Nucleus accumbens (tissue), 56 donors: ENCODE measurements at regions not wholly inside any gene's neighbourhood (a gene's known extent, or its start where the extent isn't known, plus 50 kb on each side); places are given as distances from the start of the nearest gene placed in this dataset.
"Not testable (repeated sequence)": the region's sequence is repeated elsewhere in the genome, so short reads cannot be mapped to it uniquely, and the experiment has no call there.

ENCODE experiments used
- DNase-seq, 56 donors: peaks; one replicate each; lab custom pipeline; 2025; lab: John Stamatoyannopoulos, UW

- no peak for DNase-seq
Observed at GRCh38 chr1:79716447-79716846, 709.9 kb upstream of the ADGRL4 start.

- DNase-seq: no peak
Observed at GRCh38 chr1:79714664-79715063, 708.1 kb upstream of the ADGRL4 start.

GRCh38 chr1:79711001-79711431 lies 704.5 kb upstream of the ADGRL4 start:
- DNase-seq: no peak

GRCh38 chr1:79708646-79709265 lies 702.2 kb upstream of the ADGRL4 start:
- DNase-seq: no peak

GRCh38 chr1:79705218-79705617 lies 698.7 kb upstream of the ADGRL4 start:
- no peak for DNase-seq

- DNase-seq: no peak
Observed at GRCh38 chr1:79704067-79704466, 697.5 kb upstream of the ADGRL4 start.

GRCh38 chr1:79702336-79702999 lies 695.9 kb upstream of the ADGRL4 start:
- DNase-seq: not testable (repeated sequence)

- DNase-seq: no peak
Observed at GRCh38 chr1:79695138-79695537, 688.6 kb upstream of the ADGRL4 start.

- DNase-seq: no peak
Observed at GRCh38 chr1:79694241-79694640, 687.7 kb upstream of the ADGRL4 start.

GRCh38 chr1:79693441-79694114 lies 687.0 kb upstream of the ADGRL4 start:
- no peak for DNase-seq

GRCh38 chr1:79692519-79692918 lies 686.0 kb upstream of the ADGRL4 start:
- no peak for DNase-seq

- DNase-seq: no peak
Observed at GRCh38 chr1:79688932-79689331, 682.4 kb upstream of the ADGRL4 start.

GRCh38 chr1:79683420-79683819 lies 676.9 kb upstream of the ADGRL4 start:
- DNase-seq: no peak

GRCh38 chr1:79682478-79682877 lies 675.9 kb upstream of the ADGRL4 start:
- DNase-seq: no peak

- DNase-seq: no peak
Observed at GRCh38 chr1:79681382-79681781, 674.9 kb upstream of the ADGRL4 start.

GRCh38 chr1:79679916-79680315 lies 673.4 kb upstream of the ADGRL4 start:
- DNase-seq: no peak

- no peak for DNase-seq
Observed at GRCh38 chr1:79667848-79668696, 661.5 kb upstream of the ADGRL4 start.

- no peak for DNase-seq
Observed at GRCh38 chr1:79667166-79667565, 660.6 kb upstream of the ADGRL4 start.

- DNase-seq: no peak
Observed at GRCh38 chr1:79663916-79664315, 657.4 kb upstream of the ADGRL4 start.

GRCh38 chr1:79662596-79662995 lies 656.1 kb upstream of the ADGRL4 start:
- no peak for DNase-seq

- no peak for DNase-seq
Observed at GRCh38 chr1:79660129-79660528, 653.6 kb upstream of the ADGRL4 start.
